Peyer's patch (tissue), 4 donors: ENCODE measurements at regions not wholly inside any gene's neighbourhood (a gene's known extent, or its start where the extent isn't known, plus 50 kb on each side); places are given as distances from the start of the nearest gene placed in this dataset.

Source experiments
- POLR2A ChIP-seq, 2 donors: fragments of 450-650 bp; IDR thresholded peaks; one replicate each; pipeline ENCODE4 v1.5.1; 2017; ENCODE audit warnings: antibody characterized with exemption in 2 of 2, mild to moderate bottlenecking in 2 of 2, moderate library complexity in 2 of 2
- TF ChIP-seq, protein P1 (sequence below), 6 experiments: fragments of 450-650 bp in 4 of 6; fragments of 200-600 bp in 2 of 6; sonication (generic) in 1 of 6; IDR thresholded peaks; one replicate each; pipeline ENCODE4 v1.5.1; 2017 to 2019; ENCODE audit warnings: antibody characterized with exemption in 6 of 6, mild to moderate bottlenecking in 3 of 6, moderate library complexity in 1 of 6

DNA sequence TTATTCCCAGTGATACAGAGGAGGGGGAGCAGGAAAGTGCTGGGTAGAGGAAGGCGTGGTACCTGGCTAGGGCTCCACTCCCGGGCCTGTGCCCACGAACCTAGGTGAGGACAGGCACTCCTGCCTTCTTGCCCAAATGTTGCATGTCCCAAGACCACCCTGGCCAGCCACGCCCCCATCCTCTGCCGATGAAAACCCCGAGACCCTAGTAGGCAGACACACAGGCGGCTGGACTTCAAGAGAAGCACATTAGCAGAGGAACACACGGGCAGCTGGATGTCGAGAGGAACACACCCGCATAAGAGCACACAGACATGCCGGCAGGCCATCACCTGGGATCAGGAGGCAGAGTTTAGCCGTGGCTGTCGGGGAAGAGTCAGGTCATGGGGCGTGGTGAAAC lies 1386.5 kb upstream of the GOT2 start:
- TF ChIP-seq, protein P1, sequence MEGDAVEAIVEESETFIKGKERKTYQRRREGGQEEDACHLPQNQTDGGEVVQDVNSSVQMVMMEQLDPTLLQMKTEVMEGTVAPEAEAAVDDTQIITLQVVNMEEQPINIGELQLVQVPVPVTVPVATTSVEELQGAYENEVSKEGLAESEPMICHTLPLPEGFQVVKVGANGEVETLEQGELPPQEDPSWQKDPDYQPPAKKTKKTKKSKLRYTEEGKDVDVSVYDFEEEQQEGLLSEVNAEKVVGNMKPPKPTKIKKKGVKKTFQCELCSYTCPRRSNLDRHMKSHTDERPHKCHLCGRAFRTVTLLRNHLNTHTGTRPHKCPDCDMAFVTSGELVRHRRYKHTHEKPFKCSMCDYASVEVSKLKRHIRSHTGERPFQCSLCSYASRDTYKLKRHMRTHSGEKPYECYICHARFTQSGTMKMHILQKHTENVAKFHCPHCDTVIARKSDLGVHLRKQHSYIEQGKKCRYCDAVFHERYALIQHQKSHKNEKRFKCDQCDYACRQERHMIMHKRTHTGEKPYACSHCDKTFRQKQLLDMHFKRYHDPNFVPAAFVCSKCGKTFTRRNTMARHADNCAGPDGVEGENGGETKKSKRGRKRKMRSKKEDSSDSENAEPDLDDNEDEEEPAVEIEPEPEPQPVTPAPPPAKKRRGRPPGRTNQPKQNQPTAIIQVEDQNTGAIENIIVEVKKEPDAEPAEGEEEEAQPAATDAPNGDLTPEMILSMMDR (IDR thresholded peaks at IDR 0.05), result no peak
- no peak for TF ChIP-seq POLR2A (IDR thresholded peaks at IDR 0.05)
